GM19023 (cell line): ENCODE measurements at regions not wholly inside any gene's neighbourhood (a gene's known extent, or its start where the extent isn't known, plus 50 kb on each side); places are given as distances from the start of the nearest gene placed in this dataset.

Experiments
- ATAC-seq: cut with Tn5 transposase; IDR thresholded peaks from one replicate; pipeline ENCODE4 v1.9.1; 2021; ENCODE audit warnings: mild to moderate bottlenecking, moderate library complexity; ENCODE audit not compliant: unreplicated experiment

GRCh38 chr7:136807598-136807997 lies 60.9 kb upstream of the CHRM2 start:
- no peak for ATAC-seq

GRCh38 chr7:136803028-136803427 lies 65.4 kb upstream of the CHRM2 start:
- no peak for ATAC-seq

- no peak for ATAC-seq
Observed at GRCh38 chr7:136783934-136784333, 84.5 kb upstream of the CHRM2 start.

- no peak for ATAC-seq
Observed at GRCh38 chr7:136741941-136742340, 126.5 kb upstream of the CHRM2 start.

GRCh38 chr7:136728945-136729344 lies 139.5 kb upstream of the CHRM2 start:
- ATAC-seq, result no peak

GRCh38 chr7:136726460-136726859 lies 142.0 kb upstream of the CHRM2 start:
- no peak for ATAC-seq

- no peak for ATAC-seq
Observed at GRCh38 chr7:136717910-136718557, 150.4 kb upstream of the CHRM2 start.

- no peak for ATAC-seq
Observed at GRCh38 chr7:136714062-136714461, 154.4 kb upstream of the CHRM2 start.

GRCh38 chr7:136710751-136711150 lies 157.7 kb upstream of the CHRM2 start:
- ATAC-seq, result no peak

GRCh38 chr7:136709876-136710275 lies 158.6 kb upstream of the CHRM2 start:
- ATAC-seq, result no peak

- ATAC-seq, result no peak
Observed at GRCh38 chr7:136702913-136703312, 165.5 kb upstream of the CHRM2 start.

GRCh38 chr7:136698977-136699376 lies 169.5 kb upstream of the CHRM2 start:
- ATAC-seq, result no peak

- no peak for ATAC-seq
Observed at GRCh38 chr7:136698231-136698630, 170.2 kb upstream of the CHRM2 start.

GRCh38 chr7:136697271-136697670 lies 171.2 kb upstream of the CHRM2 start:
- no peak for ATAC-seq

GRCh38 chr7:136693166-136694119 lies 175.0 kb upstream of the CHRM2 start:
- no peak for ATAC-seq

GRCh38 chr7:136692221-136692620 lies 176.2 kb upstream of the CHRM2 start:
- ATAC-seq, result no peak

GRCh38 chr7:136688601-136689000 lies 179.9 kb upstream of the CHRM2 start:
- no peak for ATAC-seq

GRCh38 chr7:136687693-136688322 lies 180.6 kb upstream of the CHRM2 start:
- no peak for ATAC-seq

GRCh38 chr7:136685501-136686173 lies 182.8 kb upstream of the CHRM2 start:
- ATAC-seq, result no peak

GRCh38 chr7:136677471-136678365 lies 190.7 kb upstream of the CHRM2 start:
- no peak for ATAC-seq
